ENCODE measurements at regions not wholly inside any gene's neighbourhood (a gene's known extent, or its start where the extent isn't known, plus 50 kb on each side); places are given as distances from the start of the nearest gene placed in this dataset.

DNA sequence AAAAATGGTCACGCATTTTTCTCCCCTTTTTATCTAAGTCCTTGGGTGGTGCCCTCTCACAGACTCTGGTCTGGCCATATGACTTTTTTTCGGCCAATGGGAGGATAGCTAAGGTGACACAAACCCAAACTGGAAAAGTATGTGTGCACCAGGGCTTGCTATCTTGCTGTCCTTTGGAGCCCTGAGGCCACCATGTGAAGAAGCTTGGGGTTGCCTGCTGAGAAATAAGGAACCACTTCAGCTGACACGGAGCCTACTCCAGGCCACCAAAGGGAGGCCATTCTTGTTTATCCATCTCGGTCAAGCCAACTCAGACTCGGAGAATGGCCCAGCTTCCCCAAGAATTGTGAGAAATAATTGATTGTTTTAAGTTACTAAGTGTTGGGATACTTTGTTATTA lies 111.4 kb upstream of the ZFHX3 start:
- TF ChIP-seq, protein P1, sequence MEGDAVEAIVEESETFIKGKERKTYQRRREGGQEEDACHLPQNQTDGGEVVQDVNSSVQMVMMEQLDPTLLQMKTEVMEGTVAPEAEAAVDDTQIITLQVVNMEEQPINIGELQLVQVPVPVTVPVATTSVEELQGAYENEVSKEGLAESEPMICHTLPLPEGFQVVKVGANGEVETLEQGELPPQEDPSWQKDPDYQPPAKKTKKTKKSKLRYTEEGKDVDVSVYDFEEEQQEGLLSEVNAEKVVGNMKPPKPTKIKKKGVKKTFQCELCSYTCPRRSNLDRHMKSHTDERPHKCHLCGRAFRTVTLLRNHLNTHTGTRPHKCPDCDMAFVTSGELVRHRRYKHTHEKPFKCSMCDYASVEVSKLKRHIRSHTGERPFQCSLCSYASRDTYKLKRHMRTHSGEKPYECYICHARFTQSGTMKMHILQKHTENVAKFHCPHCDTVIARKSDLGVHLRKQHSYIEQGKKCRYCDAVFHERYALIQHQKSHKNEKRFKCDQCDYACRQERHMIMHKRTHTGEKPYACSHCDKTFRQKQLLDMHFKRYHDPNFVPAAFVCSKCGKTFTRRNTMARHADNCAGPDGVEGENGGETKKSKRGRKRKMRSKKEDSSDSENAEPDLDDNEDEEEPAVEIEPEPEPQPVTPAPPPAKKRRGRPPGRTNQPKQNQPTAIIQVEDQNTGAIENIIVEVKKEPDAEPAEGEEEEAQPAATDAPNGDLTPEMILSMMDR (IDR thresholded peaks at IDR 0.05): no peak
- TF ChIP-seq POLR2A (IDR thresholded peaks at IDR 0.05): no peak

All from right lobe of liver (tissue), 4 donors.